NB4 (cell line): ENCODE measurements at regions not wholly inside any gene's neighbourhood (a gene's known extent, or its start where the extent isn't known, plus 50 kb on each side); places are given as distances from the start of the nearest gene placed in this dataset.
A peak's percentile ranks its signal among the peaks of the same experiment; 100 is the strongest.

Source experiments
- DNase-seq: peaks from one replicate; pipeline ENCODE4 v3.0.0; 2010; ENCODE audit warnings: low read depth
- H3K4me3 ChIP-seq: one replicate; pipeline ENCODE4 v1.5.1; 2011; ENCODE audit warnings: mild to moderate bottlenecking, low read depth, low read length, moderate library complexity
- MYC ChIP-seq: IDR thresholded peaks from 2 replicates; pipeline ENCODE4 v1.6.1; 2011; ENCODE audit warnings: low read depth, low read length
- POLR2A ChIP-seq: IDR thresholded peaks from 2 replicates; pipeline ENCODE4 v1.6.1; 2011; ENCODE audit warnings: mild to moderate bottlenecking; ENCODE audit not compliant: insufficient read length; ENCODE audit errors: extremely low read depth
- TF ChIP-seq, protein P1 (sequence below): IDR thresholded peaks from one replicate; pipeline ENCODE4 v1.5.1; 2012; ENCODE audit warnings: low read depth, low read length
- TF ChIP-seq, protein P2 (sequence below): IDR thresholded peaks from 2 replicates; pipeline ENCODE4 v1.6.1; 2011; ENCODE audit warnings: low read depth, low read length

DNA sequence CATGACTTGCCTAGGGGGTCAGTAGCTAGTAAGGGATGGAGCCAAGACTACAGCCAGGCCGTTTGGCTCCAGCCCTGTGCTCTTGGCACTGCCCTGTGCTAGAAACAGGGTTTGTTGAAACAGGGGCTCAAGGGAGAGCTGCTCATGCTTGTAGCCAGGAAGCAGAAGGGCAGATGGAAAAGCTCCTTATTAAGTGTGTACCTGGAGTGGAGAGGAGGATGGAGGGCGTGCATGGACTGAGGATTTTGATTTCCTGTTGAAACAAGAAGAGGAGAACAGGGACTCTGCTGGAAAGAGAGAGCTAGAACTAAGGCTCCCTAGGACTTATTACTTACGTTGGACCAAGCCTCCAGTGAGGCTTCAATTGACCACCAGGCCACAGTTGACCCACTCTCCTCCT lies 363.0 kb downstream of the MID1IP1 start:
- no peak for DNase-seq
- H3K4me3 ChIP-seq = no peak overlapping the region
- TF ChIP-seq, protein P1, sequence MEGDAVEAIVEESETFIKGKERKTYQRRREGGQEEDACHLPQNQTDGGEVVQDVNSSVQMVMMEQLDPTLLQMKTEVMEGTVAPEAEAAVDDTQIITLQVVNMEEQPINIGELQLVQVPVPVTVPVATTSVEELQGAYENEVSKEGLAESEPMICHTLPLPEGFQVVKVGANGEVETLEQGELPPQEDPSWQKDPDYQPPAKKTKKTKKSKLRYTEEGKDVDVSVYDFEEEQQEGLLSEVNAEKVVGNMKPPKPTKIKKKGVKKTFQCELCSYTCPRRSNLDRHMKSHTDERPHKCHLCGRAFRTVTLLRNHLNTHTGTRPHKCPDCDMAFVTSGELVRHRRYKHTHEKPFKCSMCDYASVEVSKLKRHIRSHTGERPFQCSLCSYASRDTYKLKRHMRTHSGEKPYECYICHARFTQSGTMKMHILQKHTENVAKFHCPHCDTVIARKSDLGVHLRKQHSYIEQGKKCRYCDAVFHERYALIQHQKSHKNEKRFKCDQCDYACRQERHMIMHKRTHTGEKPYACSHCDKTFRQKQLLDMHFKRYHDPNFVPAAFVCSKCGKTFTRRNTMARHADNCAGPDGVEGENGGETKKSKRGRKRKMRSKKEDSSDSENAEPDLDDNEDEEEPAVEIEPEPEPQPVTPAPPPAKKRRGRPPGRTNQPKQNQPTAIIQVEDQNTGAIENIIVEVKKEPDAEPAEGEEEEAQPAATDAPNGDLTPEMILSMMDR = no peak
- TF ChIP-seq, protein P2, sequence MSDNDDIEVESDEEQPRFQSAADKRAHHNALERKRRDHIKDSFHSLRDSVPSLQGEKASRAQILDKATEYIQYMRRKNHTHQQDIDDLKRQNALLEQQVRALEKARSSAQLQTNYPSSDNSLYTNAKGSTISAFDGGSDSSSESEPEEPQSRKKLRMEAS = no peak
- TF ChIP-seq POLR2A (no peak), MYC (no peak)

DNA sequence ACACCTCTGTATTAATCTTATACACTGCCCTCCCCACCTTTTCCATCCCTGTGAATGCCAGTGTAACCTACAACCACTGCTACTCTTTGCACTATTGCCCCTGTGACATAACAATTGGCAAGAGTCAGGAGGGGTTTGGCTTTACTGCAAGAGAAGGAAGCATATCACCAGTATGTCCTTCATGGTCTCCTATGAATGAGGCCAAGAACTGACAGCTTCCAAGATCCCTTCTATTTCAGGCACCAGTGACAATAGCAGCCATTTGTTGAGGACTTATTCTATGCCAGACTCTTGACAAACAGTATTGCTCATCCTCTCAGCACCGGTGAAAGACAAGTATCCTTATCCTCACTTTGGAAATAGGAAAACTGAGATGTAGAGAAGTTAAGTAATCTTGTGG lies 363.9 kb downstream of the MID1IP1 start:
- H3K4me3 ChIP-seq = no peak overlapping the region
- TF ChIP-seq MYC (no peak), POLR2A (no peak)
- TF ChIP-seq, protein P2 = no peak
- TF ChIP-seq, protein P1 = no peak
- DNase-seq = no peak

DNA sequence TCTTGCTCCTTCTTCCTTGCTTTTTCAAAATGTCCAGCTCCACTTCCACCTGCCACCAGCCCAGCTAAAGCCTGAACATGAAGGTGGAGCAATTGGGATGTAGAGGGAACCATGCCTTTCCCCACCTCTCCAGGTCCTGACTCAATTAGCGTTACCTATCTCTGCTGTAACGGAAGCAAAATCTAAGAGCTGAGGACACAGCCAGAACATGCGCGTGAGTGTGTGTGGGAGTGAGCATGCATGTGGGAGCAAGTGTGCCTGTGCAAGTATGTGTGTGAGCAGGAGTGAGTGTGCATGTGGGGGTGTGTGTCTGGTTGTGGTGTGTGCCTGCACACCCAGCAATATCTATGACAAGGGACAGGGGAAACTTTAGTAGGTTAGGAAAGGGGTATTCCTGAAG lies 364.5 kb downstream of the MID1IP1 start:
- no peak overlapping the region for H3K4me3 ChIP-seq
- DNase-seq = no peak
- TF ChIP-seq, protein P1 = no peak
- TF ChIP-seq POLR2A = no peak
- TF ChIP-seq, protein P2 = no peak
- TF ChIP-seq MYC = no peak

DNA sequence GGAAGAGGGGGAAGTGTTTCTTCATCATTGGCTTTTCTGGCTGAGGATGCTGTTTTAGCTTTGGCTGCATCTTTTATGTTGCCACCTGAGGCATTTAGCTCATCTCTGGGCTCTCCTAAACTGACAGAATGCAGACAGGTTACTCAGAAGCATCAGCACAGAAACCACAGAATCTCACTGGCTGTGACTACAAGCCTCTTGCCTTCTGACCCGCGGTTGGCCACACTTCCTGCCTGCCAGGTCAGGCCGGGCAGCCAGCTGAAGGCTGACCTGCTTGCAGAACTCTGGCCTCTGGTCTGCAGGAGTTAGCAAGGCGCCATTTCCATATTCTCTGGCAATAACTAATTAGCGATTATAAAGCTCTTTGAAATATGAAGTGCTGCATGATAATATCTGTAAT lies 366.5 kb downstream of the MID1IP1 start:
- peak; percentile 10 for DNase-seq
- H3K4me3 ChIP-seq = no peak overlapping the region
- no peak for TF ChIP-seq POLR2A
- TF ChIP-seq, protein P2 = no peak
- TF ChIP-seq, protein P1 = no peak
- no peak for TF ChIP-seq MYC

DNA sequence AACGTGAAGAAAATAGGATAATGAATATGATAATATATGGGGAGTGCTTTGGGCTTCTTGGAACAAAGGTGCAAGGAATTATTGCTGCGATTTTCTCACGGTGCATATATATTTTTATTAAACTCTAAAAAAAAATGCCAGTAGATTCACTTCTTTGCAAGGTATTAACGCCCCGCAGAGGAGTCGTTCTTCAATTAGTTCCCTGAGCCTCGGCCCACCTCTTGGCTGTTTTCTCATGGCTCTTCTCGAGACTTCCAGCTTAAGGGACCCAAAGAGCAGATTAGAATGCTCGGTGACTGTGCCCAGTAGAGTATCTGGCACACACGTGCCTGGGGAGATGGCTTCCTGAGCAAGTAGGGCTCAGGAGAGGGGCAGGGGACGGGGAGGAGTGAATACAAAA lies 367.4 kb downstream of the MID1IP1 start:
- no peak for TF ChIP-seq MYC
- no peak for TF ChIP-seq POLR2A
- TF ChIP-seq, protein P1 = no peak
- TF ChIP-seq, protein P2 = no peak
- no peak overlapping the region for H3K4me3 ChIP-seq
- no peak for DNase-seq

DNA sequence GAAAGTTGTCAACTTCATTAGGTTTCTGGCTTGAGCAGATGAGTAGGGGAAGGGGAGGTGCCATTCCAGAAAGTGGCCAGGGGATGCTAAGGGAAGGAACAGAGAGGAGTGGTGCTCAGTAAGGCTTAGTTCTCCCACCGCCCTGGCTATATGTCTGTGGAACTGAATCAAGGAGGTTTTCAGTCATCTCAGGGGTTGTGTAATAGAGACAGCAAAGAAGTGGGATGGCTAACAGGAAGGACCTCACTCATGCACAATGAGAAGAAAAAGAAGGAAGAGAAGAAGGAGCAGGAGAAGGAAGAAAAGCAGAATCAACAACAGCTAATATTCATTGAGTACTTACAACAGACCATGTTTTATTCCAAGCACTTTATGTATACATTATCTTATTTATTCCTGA lies 368.7 kb downstream of the MID1IP1 start:
- DNase-seq = peak; percentile 7
- TF ChIP-seq POLR2A (no peak), MYC (no peak)
- TF ChIP-seq, protein P1 = no peak
- TF ChIP-seq, protein P2 = no peak
- H3K4me3 ChIP-seq = no peak overlapping the region
